ENCODE measurements at regions not wholly inside any gene's neighbourhood (a gene's known extent, or its start where the extent isn't known, plus 50 kb on each side); places are given as distances from the start of the nearest gene placed in this dataset.

DNA sequence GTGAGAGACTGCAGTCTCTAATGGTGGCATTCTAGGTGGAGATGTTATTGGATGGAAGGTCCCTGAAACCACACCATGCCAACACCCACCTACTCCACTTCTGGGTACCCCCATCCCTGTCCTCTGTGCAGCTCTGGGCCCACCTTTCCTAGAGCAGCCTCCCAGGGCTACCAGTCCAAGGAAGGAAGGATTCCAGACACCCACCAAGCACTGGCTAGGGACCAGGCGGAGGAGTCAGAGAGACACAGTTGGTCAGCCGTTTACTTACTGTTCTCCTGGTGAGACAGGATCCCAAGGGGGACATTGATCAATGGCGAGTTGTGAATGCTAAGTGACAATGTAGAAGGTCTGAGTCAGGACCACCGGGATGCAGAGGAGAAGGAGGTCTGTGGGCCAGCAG is 151.6 kb downstream of the TTC32 start:
- H3K27ac ChIP-seq = no peak overlapping the region
- TF ChIP-seq, protein P1, sequence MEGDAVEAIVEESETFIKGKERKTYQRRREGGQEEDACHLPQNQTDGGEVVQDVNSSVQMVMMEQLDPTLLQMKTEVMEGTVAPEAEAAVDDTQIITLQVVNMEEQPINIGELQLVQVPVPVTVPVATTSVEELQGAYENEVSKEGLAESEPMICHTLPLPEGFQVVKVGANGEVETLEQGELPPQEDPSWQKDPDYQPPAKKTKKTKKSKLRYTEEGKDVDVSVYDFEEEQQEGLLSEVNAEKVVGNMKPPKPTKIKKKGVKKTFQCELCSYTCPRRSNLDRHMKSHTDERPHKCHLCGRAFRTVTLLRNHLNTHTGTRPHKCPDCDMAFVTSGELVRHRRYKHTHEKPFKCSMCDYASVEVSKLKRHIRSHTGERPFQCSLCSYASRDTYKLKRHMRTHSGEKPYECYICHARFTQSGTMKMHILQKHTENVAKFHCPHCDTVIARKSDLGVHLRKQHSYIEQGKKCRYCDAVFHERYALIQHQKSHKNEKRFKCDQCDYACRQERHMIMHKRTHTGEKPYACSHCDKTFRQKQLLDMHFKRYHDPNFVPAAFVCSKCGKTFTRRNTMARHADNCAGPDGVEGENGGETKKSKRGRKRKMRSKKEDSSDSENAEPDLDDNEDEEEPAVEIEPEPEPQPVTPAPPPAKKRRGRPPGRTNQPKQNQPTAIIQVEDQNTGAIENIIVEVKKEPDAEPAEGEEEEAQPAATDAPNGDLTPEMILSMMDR (conservative IDR thresholded peaks at IDR 0.05) = no peak
- TF ChIP-seq ZFX (IDR thresholded peaks at IDR 0.05) = no peak

- no peak overlapping the region for H3K27ac ChIP-seq
These were observed 152.3 kb downstream of the TTC32 start for GRCh38 chr2:19749507-19749836.

DNA sequence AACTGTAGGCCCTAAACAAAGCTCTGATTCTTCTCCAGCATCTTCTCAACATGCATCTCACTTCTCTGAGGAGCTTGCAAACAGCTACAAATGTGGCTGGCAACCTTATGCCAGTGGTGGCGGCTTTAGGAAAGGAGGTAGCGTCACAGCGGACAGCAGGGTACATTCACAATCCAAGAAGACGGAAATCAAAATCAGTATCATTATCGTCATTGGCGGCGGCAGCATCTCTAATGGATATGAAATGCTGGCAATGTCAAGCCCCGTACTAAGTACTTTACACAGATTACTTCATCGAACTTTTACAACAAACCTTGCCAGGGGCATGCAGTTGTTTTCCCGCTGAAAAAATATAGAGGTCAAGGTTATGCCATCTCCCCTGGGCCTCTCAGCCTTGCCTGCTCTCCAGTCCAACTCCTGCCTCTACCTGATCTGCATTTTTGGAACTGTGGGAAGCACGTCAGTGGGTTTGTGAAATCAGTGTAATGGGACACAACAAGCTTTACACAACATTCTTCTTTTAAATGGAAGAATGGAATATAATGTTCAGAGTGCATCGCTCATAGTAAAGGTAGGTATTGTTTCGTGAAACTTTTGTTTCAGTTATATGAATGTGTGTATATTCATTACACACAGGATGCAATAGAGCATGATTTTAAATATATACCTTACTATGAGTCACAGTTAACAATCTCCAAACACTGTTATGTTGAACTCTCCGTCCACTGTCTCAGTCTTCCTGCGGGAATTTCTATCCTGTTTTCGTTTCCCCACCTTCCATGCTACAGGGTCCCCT is 152.9 kb downstream of the TTC32 start:
- no peak for TF ChIP-seq ZFX (IDR thresholded peaks at IDR 0.05)
- TF ChIP-seq, protein P1 (conservative IDR thresholded peaks at IDR 0.05) = no peak
- no peak overlapping the region for H3K27ac ChIP-seq

More at GRCh38 chr2:19749507-19749836, 152.3 kb downstream of the TTC32 start:
- TF ChIP-seq, protein P1 (conservative IDR thresholded peaks at IDR 0.05) = no peak
- no peak for TF ChIP-seq ZFX (IDR thresholded peaks at IDR 0.05)

DNA sequence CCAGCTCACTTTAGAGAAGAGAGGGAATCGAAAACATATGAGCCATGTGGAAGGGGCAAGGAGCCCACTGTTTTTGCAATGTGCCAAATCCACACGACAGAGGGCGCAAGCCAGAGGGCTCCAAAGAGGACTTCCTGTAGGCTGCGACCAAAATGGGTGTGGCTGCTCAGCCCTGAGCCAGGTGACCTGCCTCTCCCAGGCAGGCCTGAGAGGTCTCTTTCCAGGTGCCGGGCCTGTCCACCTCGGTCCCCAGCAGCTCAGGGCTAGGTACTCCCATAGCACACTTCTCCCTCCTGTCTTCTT is 153.8 kb downstream of the TTC32 start:
- TF ChIP-seq ZFX (IDR thresholded peaks at IDR 0.05) = no peak
- TF ChIP-seq, protein P1 (conservative IDR thresholded peaks at IDR 0.05) = no peak
- no peak overlapping the region for H3K27ac ChIP-seq

- H3K27ac ChIP-seq = no peak overlapping the region
- no peak for TF ChIP-seq ZFX (IDR thresholded peaks at IDR 0.05)
- TF ChIP-seq, protein P1 (conservative IDR thresholded peaks at IDR 0.05) = no peak
These were observed 154.3 kb downstream of the TTC32 start for GRCh38 chr2:19747310-19748072.

DNA sequence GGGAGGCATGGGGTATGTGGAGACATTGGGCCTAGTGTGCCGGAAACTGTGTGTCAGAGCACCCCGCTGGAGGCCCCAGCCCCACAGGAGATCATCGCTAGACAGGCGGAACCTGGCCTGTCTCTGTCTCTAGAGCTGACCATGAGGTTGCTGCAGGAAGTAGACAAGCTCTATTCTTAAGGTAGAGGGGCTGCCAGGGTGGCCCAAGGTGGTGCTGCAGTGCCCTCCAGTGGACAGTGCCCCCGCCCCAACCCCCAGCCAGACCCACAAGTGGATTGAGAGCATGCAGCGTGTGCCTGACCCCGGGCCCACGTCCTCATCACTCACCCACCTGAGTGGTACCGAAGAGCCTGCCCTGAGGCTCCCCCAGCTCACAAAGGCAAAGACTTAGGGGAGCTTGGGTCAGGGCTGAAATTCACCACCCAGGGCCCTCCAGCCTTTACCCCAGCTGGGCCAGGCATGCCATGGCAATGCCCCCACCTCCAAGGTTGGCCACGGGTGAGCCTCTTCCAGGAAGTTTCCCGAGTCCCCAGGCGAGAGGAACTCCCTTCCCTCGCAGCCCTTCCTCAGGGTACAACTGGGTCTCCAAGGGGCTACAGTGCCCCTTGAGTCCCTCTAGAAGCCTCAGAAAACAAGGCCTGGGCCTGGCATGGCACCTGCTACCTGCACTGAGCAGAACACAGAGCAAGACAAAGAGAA is 155.0 kb downstream of the TTC32 start:
- no peak overlapping the region for H3K27ac ChIP-seq
- TF ChIP-seq ZFX (IDR thresholded peaks at IDR 0.05) = no peak
- TF ChIP-seq, protein P1 (conservative IDR thresholded peaks at IDR 0.05) = peak; percentile 33; the same call in 1 of the 2 replicates

DNA sequence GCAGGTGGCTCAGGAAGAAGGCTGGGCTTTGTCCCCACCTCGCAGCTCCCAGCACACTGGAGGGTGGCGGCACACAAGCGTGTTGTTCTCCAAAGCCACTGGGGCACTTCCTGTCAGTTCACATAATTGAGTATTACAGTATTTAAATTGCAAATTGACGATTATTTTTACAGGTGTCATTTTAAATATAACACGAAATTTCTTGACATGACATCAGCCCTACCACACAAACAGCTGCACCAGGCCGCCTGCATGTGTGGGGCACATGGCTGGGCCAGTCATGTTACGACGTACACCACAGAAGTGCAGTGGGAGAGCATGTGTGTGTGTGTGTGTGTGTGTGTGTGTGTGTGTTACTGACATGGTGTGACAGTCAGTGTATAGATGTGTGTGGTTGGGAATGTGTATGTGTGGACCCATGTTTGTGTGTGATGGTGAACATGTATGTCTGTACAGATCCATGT is 155.6 kb downstream of the TTC32 start:
- TF ChIP-seq, protein P1 (conservative IDR thresholded peaks at IDR 0.05) = no peak
- no peak for TF ChIP-seq ZFX (IDR thresholded peaks at IDR 0.05)
- H3K27ac ChIP-seq = no peak overlapping the region

All from C4-2B (cell line).